COLO668 (cell line): ENCODE measurements at regions not wholly inside any gene's neighbourhood (a gene's known extent, or its start where the extent isn't known, plus 50 kb on each side); places are given as distances from the start of the nearest gene placed in this dataset.

Experiments used
- DNase-seq: peaks from one replicate; lab custom pipeline; 2025; ENCODE audit not compliant: unreplicated experiment; lab: John Stamatoyannopoulos, UW

DNA sequence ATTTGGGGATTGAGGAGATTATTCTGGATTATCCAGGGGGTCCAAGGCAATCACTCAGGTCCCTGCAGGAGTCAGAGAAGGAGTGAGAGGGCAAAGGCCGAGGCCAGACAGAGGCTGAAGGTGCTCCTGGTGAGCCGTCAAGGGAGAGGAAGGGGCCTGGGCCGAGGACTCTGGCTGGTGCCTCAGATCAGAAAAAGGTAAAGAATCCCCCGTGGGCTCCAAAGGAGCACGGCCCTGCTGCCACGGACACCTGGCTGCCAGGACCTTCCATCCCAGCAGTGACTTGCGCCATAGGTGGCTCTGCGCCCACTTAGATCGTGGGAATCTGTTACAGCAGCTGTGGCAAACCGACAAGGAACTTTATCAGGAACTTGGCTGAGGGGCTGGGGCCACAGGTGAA is 374.8 kb upstream of the MYT1L start:
- no peak for DNase-seq

DNA sequence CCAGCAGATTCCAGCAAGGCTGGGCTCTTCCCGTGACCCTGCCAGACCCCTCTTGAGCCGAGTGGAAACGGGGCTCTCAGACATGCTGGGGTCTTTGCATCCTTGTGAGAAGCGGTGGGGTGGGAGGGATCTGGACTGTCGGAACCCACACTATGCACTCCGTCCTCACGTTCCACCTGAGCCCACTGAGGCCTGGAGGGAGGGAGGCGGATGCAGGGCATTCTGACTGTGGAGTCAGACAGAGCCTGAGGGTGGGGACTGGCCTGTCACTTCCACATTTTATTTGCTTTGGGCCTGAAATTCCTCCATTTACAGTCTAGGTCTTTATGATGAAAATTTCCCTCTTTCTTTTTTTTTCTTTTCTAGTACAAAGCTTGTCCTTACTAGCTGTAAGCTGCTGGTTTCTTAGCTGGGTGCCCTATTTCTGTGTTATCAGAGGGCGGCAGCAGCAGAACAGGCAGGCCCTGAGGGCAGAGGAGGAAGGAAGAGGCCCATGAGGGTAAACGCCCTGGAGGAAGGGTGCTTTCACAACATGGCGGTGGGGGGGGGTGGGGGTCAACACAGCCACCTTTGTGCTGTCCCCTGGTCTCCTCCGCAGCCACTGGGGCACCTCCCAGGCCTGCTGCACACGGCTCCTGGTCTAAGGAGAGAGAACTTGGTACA is 373.5 kb upstream of the MYT1L start:
- DNase-seq, result no peak

DNA sequence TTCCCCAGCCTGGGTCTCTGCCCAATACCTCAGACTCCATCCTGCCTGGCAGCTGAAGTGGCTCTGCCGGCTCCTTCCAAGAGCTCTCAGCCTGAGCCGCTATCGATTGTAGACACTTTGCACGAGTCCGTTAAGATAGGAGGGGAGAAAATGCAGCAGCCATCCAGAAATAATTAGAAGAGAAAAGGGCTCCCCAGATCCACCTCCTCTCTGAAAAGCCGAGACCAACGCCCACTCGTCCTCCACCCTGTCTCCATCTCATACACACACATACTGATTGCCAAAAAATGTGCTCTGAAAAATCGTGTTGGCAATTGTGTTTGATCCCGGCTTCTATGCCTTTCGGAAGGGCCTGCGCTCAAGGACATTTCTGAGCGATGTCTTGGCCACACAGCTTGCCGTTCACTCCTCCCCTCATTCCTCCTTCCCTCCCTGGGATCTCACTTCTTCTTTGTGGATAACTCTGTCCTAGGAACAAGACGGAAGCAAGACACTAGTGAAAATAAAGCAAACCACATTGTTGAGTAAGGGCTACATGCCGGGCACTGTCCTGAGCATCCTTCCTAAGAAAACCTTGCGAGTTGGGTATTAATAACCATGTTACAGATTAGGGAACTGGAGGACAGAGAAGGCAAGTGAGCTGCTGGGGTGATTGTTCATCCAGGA is 372.8 kb upstream of the MYT1L start:
- no peak for DNase-seq

DNA sequence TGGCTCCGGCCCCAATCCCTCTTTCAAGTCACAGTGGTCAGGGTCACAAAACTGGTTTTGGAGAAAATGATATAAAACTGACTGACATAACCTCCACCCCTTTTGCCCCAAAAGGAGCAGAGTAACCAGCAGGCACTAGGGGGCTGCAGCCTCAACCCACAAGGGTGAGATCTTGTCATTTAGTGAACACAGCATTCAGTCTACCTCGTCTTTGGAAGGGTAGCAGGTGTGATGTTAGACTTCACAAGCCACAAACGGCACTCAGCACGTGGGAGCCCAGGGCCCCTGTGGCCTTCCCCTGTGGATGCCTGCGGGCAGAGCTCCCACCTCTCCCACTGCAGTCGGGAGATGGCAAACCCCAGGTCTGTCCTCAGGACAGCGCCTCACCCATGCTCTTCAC is 372.1 kb upstream of the MYT1L start:
- no peak for DNase-seq

DNA sequence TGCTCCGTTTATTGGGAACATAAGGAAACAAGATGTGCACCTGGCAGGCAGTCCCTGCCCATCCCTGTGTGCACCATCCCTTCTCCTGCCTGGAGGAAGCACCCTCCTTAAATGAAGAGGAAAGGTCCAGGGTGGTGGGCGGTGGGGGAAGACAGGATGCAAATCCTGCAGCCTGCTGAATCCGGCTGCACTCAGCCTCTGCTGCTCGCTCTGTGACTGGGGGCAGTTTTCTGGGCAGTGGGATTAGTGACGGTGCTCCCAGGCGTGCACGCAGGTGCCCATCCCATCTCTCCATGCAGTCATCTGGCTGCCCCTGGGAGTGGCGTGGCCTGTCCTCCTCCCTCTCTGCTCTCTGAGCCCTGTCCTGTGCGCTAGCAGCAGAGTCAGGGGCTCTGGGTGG is 371.3 kb upstream of the MYT1L start:
- DNase-seq, result no peak

DNA sequence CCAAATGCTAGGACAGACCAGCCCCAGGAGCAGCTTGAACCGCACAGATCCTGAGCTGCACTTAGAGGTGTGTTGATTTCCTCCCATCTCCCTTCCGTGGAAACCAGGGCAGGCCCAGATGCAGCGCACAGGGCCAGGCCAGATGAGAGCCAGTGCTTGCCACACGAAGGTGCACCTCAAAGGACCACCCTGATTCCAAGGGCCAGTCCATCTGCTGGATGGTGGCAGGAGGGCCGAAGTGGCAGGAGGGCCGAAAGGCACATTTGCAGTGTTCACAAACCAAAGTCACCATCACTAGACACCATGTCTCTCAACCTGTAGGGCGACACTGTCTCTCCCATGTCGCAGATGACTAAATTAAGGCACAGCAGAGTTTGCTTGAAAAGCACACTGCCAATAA is 370.7 kb upstream of the MYT1L start:
- no peak for DNase-seq

DNA sequence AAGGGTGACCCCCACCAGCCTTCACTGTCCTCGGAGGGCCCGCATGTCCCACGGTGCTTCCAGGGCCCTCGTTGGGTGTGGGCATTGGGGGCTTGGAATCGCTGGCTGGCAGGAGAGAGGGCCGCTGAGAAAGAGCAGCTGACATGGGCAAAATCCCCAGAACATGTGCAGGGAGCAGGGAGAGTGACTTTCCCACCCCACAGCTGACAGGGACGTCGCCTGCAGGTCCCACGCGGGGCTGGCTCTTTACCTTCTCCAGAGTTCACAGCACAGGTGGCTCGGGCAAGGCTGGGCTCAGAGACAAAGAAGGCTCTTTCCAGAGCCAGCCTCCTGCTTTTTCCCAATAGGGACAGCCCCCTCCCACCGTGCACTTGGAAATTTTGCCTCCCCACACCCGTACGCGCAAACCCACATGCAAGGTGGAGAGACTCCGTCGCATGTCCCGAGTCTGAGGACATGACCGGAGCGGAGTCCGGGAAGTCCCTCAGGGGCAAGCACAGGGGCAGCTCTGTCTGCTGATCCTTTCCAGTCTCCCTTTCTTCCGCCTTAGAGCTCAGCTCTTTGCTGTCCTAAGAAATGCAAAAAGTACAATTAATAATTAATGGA is 370.2 kb upstream of the MYT1L start:
- DNase-seq, result no peak

DNA sequence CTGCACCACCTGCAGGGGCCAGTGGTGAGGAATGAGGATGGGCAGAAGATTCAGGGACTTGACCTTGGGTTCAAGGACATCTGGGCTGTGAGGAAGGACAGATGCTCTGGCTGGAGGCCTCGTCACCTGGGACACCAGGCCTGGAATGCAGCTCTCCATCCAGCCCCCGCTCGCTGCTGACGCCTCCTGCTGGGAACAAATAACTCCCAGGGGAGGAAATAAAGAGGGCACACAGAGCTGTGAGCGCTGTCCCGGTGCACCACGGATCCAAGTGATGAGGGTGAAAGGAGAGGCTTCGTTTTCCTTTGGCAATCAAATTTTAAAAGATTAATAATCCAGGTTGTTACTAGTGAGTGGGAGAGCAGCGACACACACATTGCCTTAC is 368.0 kb upstream of the MYT1L start:
- DNase-seq, result no peak

DNA sequence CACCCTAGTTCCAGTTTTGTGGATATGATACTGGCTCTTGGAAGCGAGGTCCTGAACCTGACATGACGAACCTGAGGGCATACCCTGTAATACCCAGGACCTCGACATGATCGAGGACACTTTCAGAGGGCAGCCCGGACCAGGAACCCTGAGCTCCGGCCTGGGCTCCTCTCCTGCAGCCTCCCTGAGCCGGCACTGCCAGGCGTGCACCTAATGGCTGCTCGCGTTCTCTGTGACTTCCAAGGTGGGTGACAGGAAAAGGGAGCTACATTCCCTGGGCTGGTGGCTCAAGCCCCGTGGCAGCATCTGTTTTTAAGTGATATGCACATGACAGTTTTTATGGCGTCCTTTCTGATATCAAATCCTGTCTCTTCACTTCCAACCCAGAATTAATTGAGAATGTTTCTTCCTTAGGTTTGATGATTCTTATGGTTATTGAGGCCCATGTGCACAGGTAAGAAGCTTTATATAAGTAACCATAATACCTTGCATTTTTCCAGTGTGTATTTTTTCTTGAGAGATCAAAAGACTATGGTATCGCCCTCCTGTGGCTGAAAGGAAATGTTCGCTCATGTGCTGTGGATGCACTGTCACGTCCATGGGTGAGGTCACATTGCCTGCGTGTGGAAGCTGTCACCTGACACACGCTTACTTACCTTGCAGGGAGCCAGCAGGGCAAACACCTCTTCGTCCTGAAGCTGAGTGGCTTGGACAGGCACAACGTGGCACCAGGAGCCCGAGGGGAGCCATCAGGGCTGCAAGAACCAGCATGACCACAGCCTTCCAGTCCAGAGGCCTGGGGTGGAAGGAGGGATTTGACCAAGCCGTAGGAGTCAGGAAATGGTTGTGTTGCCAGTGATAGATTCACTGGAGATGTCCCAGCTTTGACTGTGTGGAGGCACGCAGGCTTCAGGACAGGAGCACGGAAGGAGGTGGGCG is 367.4 kb upstream of the MYT1L start:
- DNase-seq, result no peak

DNA sequence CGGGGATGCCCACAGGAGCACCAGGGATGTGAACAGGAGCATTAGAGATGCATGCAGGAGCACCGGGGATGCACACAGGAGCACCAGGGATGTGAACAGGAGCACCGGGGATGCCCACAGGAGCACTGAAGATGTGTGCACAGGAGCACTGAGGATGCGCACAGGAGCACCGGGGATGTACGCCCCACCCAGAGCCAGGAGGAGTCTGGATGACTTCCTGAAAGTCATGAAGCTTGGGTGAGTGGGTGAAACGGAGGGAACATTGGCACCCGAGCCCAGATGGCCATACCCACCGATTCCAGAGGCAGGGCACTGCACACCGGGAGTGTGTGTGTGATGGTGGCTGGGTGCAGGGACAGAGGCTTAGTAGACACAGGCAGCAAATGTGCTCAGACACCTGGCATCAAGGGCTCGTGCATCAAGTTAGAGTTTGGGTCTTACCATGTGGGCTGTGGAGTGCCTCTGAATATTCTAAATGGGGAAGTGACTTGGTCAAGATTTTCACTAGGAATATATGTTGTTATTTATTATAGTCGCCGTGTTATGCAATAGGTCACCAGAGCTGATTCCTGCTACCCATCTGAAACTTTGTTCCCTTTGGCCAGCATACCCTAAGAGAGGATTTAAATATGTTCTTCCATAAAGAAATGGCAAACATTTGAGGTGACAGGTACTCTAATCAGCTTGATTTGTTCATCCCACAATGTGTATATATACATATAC is 365.8 kb upstream of the MYT1L start:
- DNase-seq, result no peak

DNA sequence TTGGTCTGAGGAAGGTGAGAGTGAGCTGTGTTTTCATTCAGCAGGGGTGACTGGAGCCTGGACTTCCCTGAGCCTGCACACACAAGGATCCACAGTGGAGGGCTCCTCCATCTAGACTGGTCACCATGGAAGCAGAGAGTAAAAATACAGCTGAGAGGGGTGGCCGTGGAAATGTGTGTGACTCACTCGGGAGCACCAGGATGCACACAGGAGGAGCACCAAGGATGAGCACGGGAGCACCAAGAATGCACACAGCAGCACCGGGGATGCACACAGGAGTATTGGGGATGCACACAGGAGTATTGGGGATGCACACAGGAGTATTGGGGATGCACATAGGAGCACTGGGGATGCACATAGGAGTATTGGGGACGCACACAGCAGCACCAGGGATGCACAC is 365.2 kb upstream of the MYT1L start:
- DNase-seq, result no peak

DNA sequence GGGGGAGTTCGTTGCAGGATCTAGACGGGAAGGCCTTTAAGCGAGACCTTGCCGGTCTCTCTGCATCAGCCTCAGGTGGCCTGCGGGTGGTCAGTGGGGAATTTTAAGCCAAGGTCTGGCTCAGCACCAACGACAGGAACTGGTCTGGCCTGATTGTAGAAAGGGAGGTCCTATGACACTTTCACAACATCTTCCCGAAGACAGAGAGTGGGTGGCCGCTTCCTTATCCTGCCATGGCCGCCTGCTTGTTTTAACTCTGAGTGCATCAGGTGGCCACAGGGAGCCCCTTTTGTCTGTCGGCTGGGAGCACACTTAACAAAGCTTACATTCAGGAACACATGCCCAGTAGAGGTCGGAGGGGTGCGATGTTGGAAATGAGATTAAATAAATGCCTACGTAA is 363.7 kb upstream of the MYT1L start:
- DNase-seq, result no peak

DNA sequence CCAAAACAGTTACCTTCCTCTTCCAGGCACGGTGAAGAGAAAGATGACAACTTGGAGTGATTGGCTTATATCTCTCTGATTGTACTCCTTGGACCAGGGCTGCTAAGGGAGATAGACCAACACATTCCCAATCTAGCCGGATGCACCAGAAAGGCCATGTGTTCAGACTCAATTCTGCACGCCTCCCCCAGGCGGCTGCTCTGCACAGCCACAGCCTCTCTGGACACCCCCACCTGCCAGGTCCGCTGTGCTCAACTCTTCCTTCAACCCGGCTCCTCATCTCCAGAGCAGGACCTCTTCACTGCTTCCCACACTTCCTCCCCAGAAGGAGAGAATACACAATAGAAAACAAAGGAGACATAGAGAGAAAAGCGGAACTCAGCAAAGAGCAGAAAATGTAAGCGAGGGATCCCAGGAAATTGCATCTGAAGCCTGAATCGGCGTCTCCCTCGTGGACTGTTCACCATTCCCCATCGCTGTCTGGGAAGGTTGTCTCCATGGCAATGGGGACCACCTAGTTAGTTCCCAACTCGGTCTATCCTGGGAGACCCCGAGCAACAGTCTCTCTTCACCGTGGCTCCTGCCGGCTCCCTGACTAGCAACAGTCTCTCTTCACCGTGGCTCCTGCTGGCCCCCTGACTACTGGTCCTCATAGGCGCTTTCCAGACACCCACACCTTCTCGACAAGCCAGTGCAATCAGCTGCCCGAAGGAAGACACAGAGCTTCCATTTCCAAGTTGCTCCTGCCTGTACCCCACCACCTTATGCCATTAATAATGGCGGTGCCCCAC is 361.7 kb upstream of the MYT1L start:
- no peak for DNase-seq

DNA sequence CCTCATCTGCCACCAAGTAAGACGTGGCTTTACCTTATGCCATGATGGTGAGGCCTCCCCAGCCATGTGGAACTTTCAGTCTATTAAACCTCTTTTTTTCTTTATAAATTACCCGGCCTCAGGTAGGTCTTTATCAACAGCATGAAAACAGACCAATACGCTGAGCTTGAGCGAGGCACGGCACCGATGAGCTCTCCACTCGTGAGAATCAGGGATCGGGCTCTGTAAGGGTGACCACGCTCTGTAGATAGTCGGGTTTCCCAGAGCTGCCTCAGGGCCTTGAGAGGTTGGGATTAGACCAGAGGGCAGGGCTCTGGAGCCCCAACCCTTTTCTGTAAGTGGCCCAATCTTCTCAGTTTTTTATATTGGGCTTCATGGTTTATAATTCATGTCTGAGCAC is 360.3 kb upstream of the MYT1L start:
- no peak for DNase-seq

DNA sequence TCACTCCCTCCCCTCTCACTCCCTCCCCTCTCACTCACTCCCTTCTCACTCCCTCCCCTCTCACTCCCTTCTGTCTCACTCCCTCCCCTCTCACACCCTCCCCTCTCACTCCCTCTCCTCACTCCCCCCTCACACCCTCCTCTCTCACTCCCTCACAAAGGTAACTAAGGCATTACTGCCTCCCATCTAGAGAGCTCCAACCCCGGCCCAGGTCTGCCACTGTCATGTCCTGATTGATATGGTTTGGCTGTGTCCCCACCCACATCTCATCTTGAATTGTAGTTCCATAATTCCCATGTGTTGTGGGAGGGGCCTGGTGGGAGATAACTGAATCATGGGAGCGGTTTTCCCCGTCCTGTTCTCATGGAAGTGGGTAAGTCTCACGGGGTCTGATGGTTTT is 359.9 kb upstream of the MYT1L start:
- DNase-seq, result no peak

DNA sequence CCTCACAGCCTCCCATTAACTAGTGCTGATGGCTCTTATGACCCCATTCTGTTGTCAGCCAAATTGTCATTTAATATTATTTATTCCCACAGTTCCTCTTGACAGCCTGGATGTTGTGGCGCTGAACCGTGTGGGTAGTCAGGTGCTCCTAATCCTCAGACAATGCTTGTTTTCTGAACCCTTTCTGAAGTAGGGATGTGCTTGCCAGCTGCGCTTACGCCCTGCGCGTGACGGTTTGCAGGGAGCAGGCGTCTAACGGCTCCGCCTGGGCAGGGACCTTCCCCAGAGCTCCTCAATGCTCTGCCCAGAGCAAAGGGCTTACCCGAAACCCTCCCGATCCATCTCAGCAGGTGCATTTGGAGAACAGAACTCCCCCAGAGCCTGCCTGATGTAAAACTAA is 358.2 kb upstream of the MYT1L start:
- DNase-seq, result no peak

DNA sequence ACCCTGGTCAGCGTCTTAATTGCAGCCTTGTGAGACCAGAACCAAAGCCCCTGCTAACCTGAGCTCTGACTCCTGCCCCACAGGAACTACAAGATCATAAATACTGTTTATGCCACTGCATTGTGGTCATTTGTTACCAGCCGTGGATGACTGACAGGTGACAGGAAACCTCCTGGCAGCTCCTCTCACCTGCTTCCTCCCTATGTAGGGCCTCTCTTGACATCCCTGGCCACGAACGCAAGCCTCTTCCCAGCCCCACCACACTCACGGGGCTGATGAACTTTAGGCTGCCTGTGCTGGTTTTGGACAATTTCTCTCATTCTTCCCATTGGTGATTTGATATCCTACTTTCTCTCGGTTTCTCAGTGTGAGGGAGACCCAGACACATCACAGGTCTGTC is 357.2 kb upstream of the MYT1L start:
- DNase-seq, result no peak

DNA sequence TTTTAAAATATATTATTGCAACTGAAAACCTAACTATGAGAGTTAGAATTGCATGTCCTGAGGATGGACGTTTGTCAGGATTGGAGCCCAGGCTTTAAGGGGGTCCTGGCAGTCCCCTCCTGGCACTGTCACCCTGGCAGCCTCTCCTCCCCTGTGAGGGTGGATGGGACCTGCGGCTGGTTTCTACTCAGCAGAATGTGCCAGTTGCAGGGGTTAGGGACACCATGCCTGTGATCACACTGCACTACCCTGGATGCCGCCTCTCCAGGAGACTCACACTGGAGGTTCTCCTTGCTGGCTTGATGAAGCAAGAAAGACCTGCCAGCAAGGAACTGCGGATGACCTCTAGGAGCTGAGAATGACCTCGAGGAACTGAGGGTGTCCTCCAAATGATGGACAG is 356.7 kb upstream of the MYT1L start:
- no peak for DNase-seq

DNA sequence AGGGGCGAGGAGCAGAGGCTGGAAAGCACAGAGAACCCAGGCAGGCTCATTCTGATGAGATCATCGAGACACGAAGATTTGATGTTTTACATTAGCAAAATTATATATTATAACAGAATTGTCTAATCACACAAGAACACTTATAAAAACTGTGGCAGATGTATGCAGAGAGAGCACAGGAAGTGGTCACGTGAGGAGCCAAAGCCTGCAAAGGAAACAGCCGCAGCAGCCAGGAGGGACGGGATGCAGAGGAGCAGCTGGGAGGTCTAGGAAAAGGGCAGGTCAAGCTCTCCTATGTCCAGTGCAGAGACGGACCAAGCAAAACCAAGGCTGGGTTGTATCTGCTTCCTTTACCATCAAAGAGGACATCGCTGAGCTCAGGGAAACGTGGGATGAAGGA is 355.1 kb upstream of the MYT1L start:
- no peak for DNase-seq

DNA sequence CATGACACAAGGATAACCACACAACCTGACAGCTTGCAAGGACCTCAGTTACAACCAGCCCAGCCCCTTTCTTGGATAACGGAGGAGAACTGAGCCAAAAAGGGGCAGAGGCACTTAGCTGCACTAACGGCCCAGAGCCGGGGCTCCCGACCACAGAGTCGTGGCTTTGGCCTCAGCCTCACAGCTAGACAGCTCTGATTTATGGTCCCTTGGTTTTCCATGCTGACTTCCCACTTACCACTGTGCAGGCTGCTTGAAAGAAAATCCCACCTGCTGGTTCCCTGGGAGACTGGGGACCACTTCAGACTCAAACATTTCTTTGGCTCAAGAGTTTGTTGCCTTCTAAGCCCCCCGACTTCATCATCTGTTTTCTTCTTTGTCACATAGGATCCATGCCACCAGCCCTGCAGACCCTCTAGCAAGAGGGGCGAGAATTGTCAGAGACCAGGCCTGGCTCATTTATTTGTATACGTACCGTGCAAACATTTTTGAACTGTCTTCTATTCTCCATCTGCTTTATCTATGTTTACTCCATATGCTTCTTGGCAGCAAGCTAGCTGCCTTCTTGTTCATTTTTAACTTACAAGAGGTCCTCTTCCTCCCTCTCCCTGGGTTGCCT is 352.6 kb upstream of the MYT1L start:
- no peak for DNase-seq
